ENCODE measurements at regions not wholly inside any gene's neighbourhood (a gene's known extent, or its start where the extent isn't known, plus 50 kb on each side); places are given as distances from the start of the nearest gene placed in this dataset.
"Not testable (repeated sequence)": the region's sequence is repeated elsewhere in the genome, so short reads cannot be mapped to it uniquely, and the experiment has no call there.

DNA sequence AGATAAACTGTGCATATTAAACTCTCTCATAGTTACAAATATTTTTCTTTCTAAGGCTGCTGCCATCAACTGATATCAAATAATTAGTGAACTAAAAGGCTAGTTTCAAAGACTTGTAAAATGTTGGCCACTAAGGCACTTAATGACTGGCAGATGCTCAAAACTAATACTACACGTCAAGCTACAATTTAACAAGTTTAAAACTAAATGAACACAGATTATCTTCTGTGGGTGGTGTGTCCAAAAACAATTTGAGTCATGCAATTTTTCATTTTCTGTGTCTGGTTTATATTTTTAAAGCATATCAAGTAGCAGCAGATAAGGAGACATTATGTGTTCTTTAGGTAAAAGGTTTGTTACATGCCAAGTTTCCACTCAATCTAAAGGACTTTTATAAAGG lies 665.1 kb downstream of the EFNA5 start:
- H3K9ac ChIP-seq (ENCODE audit: extremely low read depth, low read length, poor library complexity, severe bottlenecking), result no peak overlapping the region
- H3K36me3 ChIP-seq (ENCODE audit: control insufficient read depth, insufficient read depth, low read length), result no peaks in the 10 kb centered on the region
- no peak for DNase-seq
- no peaks in the 10 kb centered on the region for H3K27me3 Mint-ChIP-seq (ENCODE audit: insufficient read depth)
- H3K4me1 Mint-ChIP-seq, result peaks cover 4% of the 10 kb centered on the region
- no peaks in the 10 kb centered on the region for H3K36me3 Mint-ChIP-seq (ENCODE audit: low read depth)
- WGBS, 2 experiments (ENCODE audit: insufficient coverage in 1 of 2, insufficient read length in 1 of 2), result 0% methylated on average over 1 of the region's 1 CpG; no CpG with 5 or more reads in 1 of the 2 experiments
- TF ChIP-seq, protein P1, sequence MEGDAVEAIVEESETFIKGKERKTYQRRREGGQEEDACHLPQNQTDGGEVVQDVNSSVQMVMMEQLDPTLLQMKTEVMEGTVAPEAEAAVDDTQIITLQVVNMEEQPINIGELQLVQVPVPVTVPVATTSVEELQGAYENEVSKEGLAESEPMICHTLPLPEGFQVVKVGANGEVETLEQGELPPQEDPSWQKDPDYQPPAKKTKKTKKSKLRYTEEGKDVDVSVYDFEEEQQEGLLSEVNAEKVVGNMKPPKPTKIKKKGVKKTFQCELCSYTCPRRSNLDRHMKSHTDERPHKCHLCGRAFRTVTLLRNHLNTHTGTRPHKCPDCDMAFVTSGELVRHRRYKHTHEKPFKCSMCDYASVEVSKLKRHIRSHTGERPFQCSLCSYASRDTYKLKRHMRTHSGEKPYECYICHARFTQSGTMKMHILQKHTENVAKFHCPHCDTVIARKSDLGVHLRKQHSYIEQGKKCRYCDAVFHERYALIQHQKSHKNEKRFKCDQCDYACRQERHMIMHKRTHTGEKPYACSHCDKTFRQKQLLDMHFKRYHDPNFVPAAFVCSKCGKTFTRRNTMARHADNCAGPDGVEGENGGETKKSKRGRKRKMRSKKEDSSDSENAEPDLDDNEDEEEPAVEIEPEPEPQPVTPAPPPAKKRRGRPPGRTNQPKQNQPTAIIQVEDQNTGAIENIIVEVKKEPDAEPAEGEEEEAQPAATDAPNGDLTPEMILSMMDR (conservative IDR thresholded peaks at IDR 0.05), result no peak
- no peak overlapping the region for H3K4me3 ChIP-seq (ENCODE audit: low read length)
- H3K4me1 ChIP-seq (ENCODE audit: control insufficient read depth, insufficient read depth, low read length), result no peaks in the 10 kb centered on the region
- H3K9me3 ChIP-seq (ENCODE audit: control insufficient read depth, low read length), result no peaks in the 10 kb centered on the region
- no peak overlapping the region for H3K27ac Mint-ChIP-seq
- H3K4me3 Mint-ChIP-seq, result no peak overlapping the region
- no peaks in the 10 kb centered on the region for H3K27me3 ChIP-seq (ENCODE audit: control insufficient read depth, insufficient read depth, low read length, poor library complexity, severe bottlenecking)
- no peaks in the 10 kb centered on the region for H3K9me3 Mint-ChIP-seq
- H3K27ac ChIP-seq (ENCODE audit: low read depth, low read length), result no peak overlapping the region

- no peak for DNase-seq
- Histone ChIP-seq H3K27me3 (ENCODE audit: control insufficient read depth, insufficient read depth, low read length, poor library complexity, severe bottlenecking) (no peaks in the 10 kb centered on the region), H3K4me1 (ENCODE audit: control insufficient read depth, insufficient read depth, low read length) (no peaks in the 10 kb centered on the region), H3K36me3 (ENCODE audit: control insufficient read depth, insufficient read depth, low read length) (no peaks in the 10 kb centered on the region), H3K27ac (ENCODE audit: low read depth, low read length) (no peak overlapping the region), H3K9me3 (ENCODE audit: control insufficient read depth, low read length) (no peaks in the 10 kb centered on the region), H3K9ac (ENCODE audit: extremely low read depth, low read length, poor library complexity, severe bottlenecking) (no peak overlapping the region), H3K4me3 (ENCODE audit: low read length) (no peak overlapping the region)
- TF ChIP-seq, protein P1 (conservative IDR thresholded peaks at IDR 0.05), result no peak
- Mint-ChIP-seq H3K27ac (no peak overlapping the region), H3K9me3 (no peaks in the 10 kb centered on the region), H3K4me3 (no peak overlapping the region), H3K27me3 (ENCODE audit: insufficient read depth) (no peaks in the 10 kb centered on the region), H3K36me3 (ENCODE audit: low read depth) (no peaks in the 10 kb centered on the region), H3K4me1 (peaks cover 4% of the 10 kb centered on the region)
- 94 to 100% methylated on average over 1 to 4 of the region's 4 CpGs for WGBS, 2 experiments (ENCODE audit: insufficient coverage in 1 of 2, insufficient read length in 1 of 2)
These were observed 665.6 kb downstream of the EFNA5 start for GRCh38 chr5:107005161-107005560.

GRCh38 chr5:107002115-107002514 lies 668.6 kb downstream of the EFNA5 start:
- Histone ChIP-seq H3K9me3 (ENCODE audit: control insufficient read depth, low read length) (no peaks in the 10 kb centered on the region), H3K4me3 (ENCODE audit: low read length) (no peak overlapping the region), H3K9ac (ENCODE audit: extremely low read depth, low read length, poor library complexity, severe bottlenecking) (no peak overlapping the region), H3K27me3 (ENCODE audit: control insufficient read depth, insufficient read depth, low read length, poor library complexity, severe bottlenecking) (no peaks in the 10 kb centered on the region), H3K4me1 (ENCODE audit: control insufficient read depth, insufficient read depth, low read length) (no peaks in the 10 kb centered on the region), H3K27ac (ENCODE audit: low read depth, low read length) (no peak overlapping the region), H3K36me3 (ENCODE audit: control insufficient read depth, insufficient read depth, low read length) (no peaks in the 10 kb centered on the region)
- H3K27ac Mint-ChIP-seq, result no peak overlapping the region
- H3K9me3 Mint-ChIP-seq, result peaks cover 24% of the 10 kb centered on the region
- no peak overlapping the region for H3K4me3 Mint-ChIP-seq
- no peak for DNase-seq
- H3K27me3 Mint-ChIP-seq (ENCODE audit: insufficient read depth), result no peaks in the 10 kb centered on the region
- peaks cover 1% of the 10 kb centered on the region for H3K36me3 Mint-ChIP-seq (ENCODE audit: low read depth)
- TF ChIP-seq, protein P1 (conservative IDR thresholded peaks at IDR 0.05), result no peak
- peaks cover 4% of the 10 kb centered on the region for H3K4me1 Mint-ChIP-seq

DNA sequence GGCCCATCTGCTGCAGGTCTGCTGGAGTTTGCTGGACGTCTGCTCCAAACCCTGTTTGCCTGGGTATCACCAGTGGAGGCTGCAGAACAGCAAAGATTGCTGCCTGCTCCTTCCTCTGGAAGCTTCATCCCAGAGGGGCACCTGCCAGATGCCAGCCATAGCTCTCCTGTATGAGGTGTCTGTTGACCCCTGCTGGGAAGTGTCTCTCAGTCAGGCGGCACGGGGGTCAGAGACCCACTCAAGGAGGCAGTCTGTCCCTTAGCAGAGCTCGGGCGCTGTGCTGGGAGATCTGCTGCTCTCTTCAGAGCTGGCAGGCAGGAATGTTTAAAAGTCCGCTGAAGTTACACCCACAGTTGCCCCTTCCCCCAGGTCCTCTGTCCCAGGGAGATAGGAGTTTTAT lies 671.2 kb downstream of the EFNA5 start:
- H3K4me1 Mint-ChIP-seq, result not testable (repeated sequence)

More for the DNA sequence above, 671.2 kb downstream of the EFNA5 start:
- whole genome bisulfite sequencing, 2 experiments (ENCODE audit: insufficient coverage in 1 of 2, insufficient read length in 1 of 2), result 93 to 100% methylated on average over 5 to 6 of the region's 6 CpGs
- not testable (repeated sequence) for DNase-seq; H3K9me3 ChIP-seq (ENCODE audit: control insufficient read depth, low read length); H3K27me3 ChIP-seq (ENCODE audit: control insufficient read depth, insufficient read depth, low read length, poor library complexity, severe bottlenecking); H3K4me3 ChIP-seq (ENCODE audit: low read length); H3K4me1 ChIP-seq (ENCODE audit: control insufficient read depth, insufficient read depth, low read length); H3K9ac ChIP-seq (ENCODE audit: extremely low read depth, low read length, poor library complexity, severe bottlenecking); H3K36me3 ChIP-seq (ENCODE audit: control insufficient read depth, insufficient read depth, low read length); H3K36me3 Mint-ChIP-seq (ENCODE audit: low read depth); H3K4me3 Mint-ChIP-seq; H3K27ac ChIP-seq (ENCODE audit: low read depth, low read length); H3K27ac Mint-ChIP-seq; H3K27me3 Mint-ChIP-seq (ENCODE audit: insufficient read depth)
- peaks cover 36% of the 10 kb centered on the region for H3K9me3 Mint-ChIP-seq

Measured in endodermal cell (in vitro differentiated cells).